A673 (cell line): ENCODE measurements at regions not wholly inside any gene's neighbourhood (a gene's known extent, or its start where the extent isn't known, plus 50 kb on each side); places are given as distances from the start of the nearest gene placed in this dataset.
"Not testable (repeated sequence)": the region's sequence is repeated elsewhere in the genome, so short reads cannot be mapped to it uniquely, and the experiment has no call there.

Experiments
- BruUV-seq: library from RNA; stranded (reverse); fragments of 400-500 nt; replicated peaks from 2 replicates; lab custom pipeline; 2021; lab: Mats Ljungman, UMichigan
- CTCF ChIA-PET: fragments of 300-600 bp; sonication (Branson Sonifier 250); formaldehyde crosslinking; loops from one replicate; lab custom pipeline; 2022; ENCODE audit warnings: antibody characterized with exemption; lab: Charles Lee
- POLR2A ChIA-PET: fragments of 300-600 bp; sonication (Branson Sonifier 250); formaldehyde crosslinking; loops from one replicate; lab custom pipeline; 2022; ENCODE audit warnings: antibody characterized with exemption; ENCODE audit not compliant: low non-redundant PET; lab: Charles Lee
- DNase-seq: peaks from one replicate; pipeline ENCODE4 v3.0.0-alpha.2; 2015; ENCODE audit warnings: low spot score
- H3K27ac ChIP-seq: fragments of 200-600 bp; sonication (generic); 2 replicates; pipeline ENCODE4 v1.5.1; 2016; ENCODE audit warnings: mixed run types, low read depth, mild to moderate bottlenecking, mixed read lengths, antibody characterized with exemption, low read length; ENCODE audit not compliant: poor library complexity, severe bottlenecking
- H3K27me3 ChIP-seq: fragments of 200-600 bp; sonication (generic); replicated peaks from 2 replicates; pipeline ENCODE4 v1.6.1; 2017; ENCODE audit warnings: mixed run types, low read depth, mild to moderate bottlenecking, mixed read lengths, antibody characterized with exemption, low read length; ENCODE audit not compliant: insufficient read depth, poor library complexity
- H3K36me3 ChIP-seq: fragments of 200-600 bp; sonication (generic); 2 replicates; pipeline ENCODE4 v1.6.1; 2016; ENCODE audit warnings: mixed run types, mild to moderate bottlenecking, mixed read lengths, antibody characterized with exemption, low read length; ENCODE audit not compliant: insufficient read depth, poor library complexity, severe bottlenecking
- H3K4me1 ChIP-seq: fragments of 200-600 bp; sonication (generic); 2 replicates; pipeline ENCODE4 v1.6.1; 2017; ENCODE audit warnings: mixed run types, mild to moderate bottlenecking, mixed read lengths, antibody characterized with exemption, low read length; ENCODE audit not compliant: insufficient read depth, poor library complexity, severe bottlenecking
- H3K4me3 ChIP-seq: fragments of 200-600 bp; sonication (generic); 2 replicates; pipeline ENCODE4 v1.5.1; 2016; ENCODE audit warnings: low read depth, mixed run types, mild to moderate bottlenecking, mixed read lengths, low read length; ENCODE audit not compliant: poor library complexity, severe bottlenecking
- H3K9me3 ChIP-seq: fragments of 200-600 bp; sonication (generic); 2 replicates; pipeline ENCODE4 v1.6.1; 2016; ENCODE audit warnings: mixed run types, low read depth, mild to moderate bottlenecking, mixed read lengths, antibody characterized with exemption, low read length; ENCODE audit not compliant: poor library complexity, severe bottlenecking
- CTCF ChIP-seq: fragments of 300-800, 200-600 bp; sonication (generic); conservative IDR thresholded peaks from 2 replicates; pipeline ENCODE4 v1.5.1; 2017; ENCODE audit warnings: low read depth, mild to moderate bottlenecking, antibody characterized with exemption, low read length, moderate library complexity, mixed read lengths
- EZH2 ChIP-seq: fragments of 200-600 bp; sonication (generic); IDR thresholded peaks from 2 replicates; pipeline ENCODE4 v1.6.1; 2017; ENCODE audit warnings: borderline replicate concordance, low read depth, mild to moderate bottlenecking, mixed read lengths, antibody characterized with exemption, low read length; ENCODE audit not compliant: poor library complexity, severe bottlenecking
- intact Hi-C: fragments of 100-400 bp; cut with micrococcal nuclease; formaldehyde crosslinking; loops from one replicate; pipeline ENCODE4 v1.10.0; 2022; ENCODE audit not compliant: unreplicated experiment

- CTCF ChIA-PET, result no interaction called here
- H3K27me3 ChIP-seq, result no peaks in the 10 kb centered on the region
- no peaks in the 10 kb centered on the region for H3K36me3 ChIP-seq
- no peak for DNase-seq
- H3K4me3 ChIP-seq, result no peak overlapping the region
- peaks cover 23% of the 10 kb centered on the region for H3K9me3 ChIP-seq
- BruUV-seq, result no TSS peak
- intact Hi-C loops, result no loop called here
- POLR2A ChIA-PET, result no interaction called here
- no peaks in the 10 kb centered on the region for H3K4me1 ChIP-seq
- no peak overlapping the region for H3K27ac ChIP-seq
- TF ChIP-seq CTCF (no peak), EZH2 (no peak)
Observed at GRCh38 chr21:24486973-24487372, 1120.3 kb downstream of the MRPL39 start.

GRCh38 chr21:24483361-24483760, 1123.9 kb downstream of the MRPL39 start:
- POLR2A ChIA-PET, result not testable (repeated sequence)

GRCh38 chr21:24470852-24471251, 1136.4 kb downstream of the MRPL39 start:
- Histone ChIP-seq H3K9me3 (peaks cover 3% of the 10 kb centered on the region), H3K27ac (no peak overlapping the region), H3K4me3 (no peak overlapping the region), H3K27me3 (no peaks in the 10 kb centered on the region), H3K36me3 (no peaks in the 10 kb centered on the region), H3K4me1 (no peaks in the 10 kb centered on the region)
- TF ChIP-seq CTCF (no peak), EZH2 (no peak)
- ChIA-PET POLR2A (no interaction called here), CTCF (no interaction called here)
- no peak for DNase-seq
- no TSS peak for BruUV-seq
- intact Hi-C loops, result no loop called here

More at GRCh38 chr21:24483361-24483760, 1123.9 kb downstream of the MRPL39 start:
- CTCF ChIA-PET, DNase-seq, H3K27me3 ChIP-seq, H3K4me1 ChIP-seq, H3K36me3 ChIP-seq, H3K27ac ChIP-seq, BruUV-seq, intact Hi-C loops, H3K4me3 ChIP-seq: not testable (repeated sequence)
- peaks cover 16% of the 10 kb centered on the region for H3K9me3 ChIP-seq

- Histone ChIP-seq H3K27me3 (no peaks in the 10 kb centered on the region), H3K27ac (no peak overlapping the region), H3K4me3 (no peak overlapping the region), H3K9me3 (peaks cover 25% of the 10 kb centered on the region), H3K4me1 (no peaks in the 10 kb centered on the region), H3K36me3 (no peaks in the 10 kb centered on the region)
- TF ChIP-seq CTCF, result no peak
- TF ChIP-seq EZH2, result no peak
- BruUV-seq, result no TSS peak
- ChIA-PET CTCF (no interaction called here), POLR2A (no interaction called here)
- intact Hi-C loops, result no loop called here
- no peak for DNase-seq
Observed at GRCh38 chr21:24456358-24456757, 1150.9 kb downstream of the MRPL39 start.
